ENCODE measurements at regions not wholly inside any gene's neighbourhood (a gene's known extent, or its start where the extent isn't known, plus 50 kb on each side); places are given as distances from the start of the nearest gene placed in this dataset.

GRCh38 chr6:165716886-165717285 is 53.8 kb upstream of the PDE10A start:
- no peak for DNase-seq (ENCODE audit: low spot score)

- no peak for DNase-seq (ENCODE audit: low spot score)
Measured at GRCh38 chr6:165715428-165715827, 52.4 kb upstream of the PDE10A start.

- DNase-seq (ENCODE audit: low spot score), result no peak
Measured at GRCh38 chr6:165714907-165715306, 51.9 kb upstream of the PDE10A start.

- no peak for DNase-seq (ENCODE audit: low spot score)
Measured at GRCh38 chr6:165713845-165714466, 50.9 kb upstream of the PDE10A start.
